Stimulated activated CD4-positive, alpha-beta T cell treated with anti-CD3 and anti-CD28 coated beads, Interleukin-15, amount 100 ng/mL, for 48 hours (primary cell): ENCODE measurements at regions not wholly inside any gene's neighbourhood (a gene's known extent, or its start where the extent isn't known, plus 50 kb on each side); places are given as distances from the start of the nearest gene placed in this dataset.
"Not testable (repeated sequence)": the region's sequence is repeated elsewhere in the genome, so short reads cannot be mapped to it uniquely, and the experiment has no call there.

Source experiments
- DNase-seq, 2 donors: peaks; one replicate each; pipeline ENCODE4 v3.0.0-alpha.2; 2020; ENCODE audit warnings: low read depth in 2 of 2

GRCh38 chr9:79382458-79382857 is 189.3 kb upstream of the TLE4 start:
- no peak for DNase-seq

GRCh38 chr9:79383096-79383495 is 188.7 kb upstream of the TLE4 start:
- DNase-seq: no peak

DNA sequence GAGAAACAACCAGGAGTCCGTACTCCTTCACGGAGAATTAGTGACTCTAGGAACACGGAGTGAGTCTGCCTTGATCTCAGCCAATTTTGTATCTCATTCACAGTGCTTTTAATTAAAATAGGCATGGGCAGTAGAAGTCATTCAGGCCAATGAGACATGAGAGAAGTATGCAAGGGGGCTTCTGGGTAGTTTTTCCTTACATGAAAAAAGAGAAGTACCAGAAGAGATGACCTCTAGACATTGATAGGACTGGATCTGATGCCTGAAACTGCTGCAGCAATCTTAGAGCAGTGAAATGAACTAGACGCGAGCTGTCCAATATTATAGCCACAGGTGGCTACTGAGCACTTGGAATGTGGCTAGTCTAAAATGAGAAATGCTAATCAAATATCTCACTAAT is 187.7 kb upstream of the TLE4 start:
- no peak for DNase-seq

DNA sequence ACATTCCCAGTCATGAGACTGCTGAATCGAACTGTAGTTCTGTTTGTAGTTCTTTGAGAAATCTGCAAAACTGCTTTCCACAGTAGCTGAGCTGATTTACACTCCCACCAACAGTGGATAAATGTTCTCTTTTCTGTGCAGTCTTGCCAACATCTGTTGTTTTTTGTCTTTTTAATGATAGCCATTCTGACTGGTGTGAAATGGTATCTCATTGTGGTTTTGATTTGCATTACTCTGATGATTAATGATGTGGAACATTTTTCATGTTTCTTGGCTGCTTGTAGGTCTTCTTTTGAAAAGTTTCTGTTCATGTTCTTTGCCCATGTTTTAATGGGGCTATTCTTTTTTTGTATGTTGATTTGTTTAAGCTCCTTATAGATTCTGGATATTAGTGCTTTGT is 187.3 kb upstream of the TLE4 start:
- DNase-seq: no peak

DNA sequence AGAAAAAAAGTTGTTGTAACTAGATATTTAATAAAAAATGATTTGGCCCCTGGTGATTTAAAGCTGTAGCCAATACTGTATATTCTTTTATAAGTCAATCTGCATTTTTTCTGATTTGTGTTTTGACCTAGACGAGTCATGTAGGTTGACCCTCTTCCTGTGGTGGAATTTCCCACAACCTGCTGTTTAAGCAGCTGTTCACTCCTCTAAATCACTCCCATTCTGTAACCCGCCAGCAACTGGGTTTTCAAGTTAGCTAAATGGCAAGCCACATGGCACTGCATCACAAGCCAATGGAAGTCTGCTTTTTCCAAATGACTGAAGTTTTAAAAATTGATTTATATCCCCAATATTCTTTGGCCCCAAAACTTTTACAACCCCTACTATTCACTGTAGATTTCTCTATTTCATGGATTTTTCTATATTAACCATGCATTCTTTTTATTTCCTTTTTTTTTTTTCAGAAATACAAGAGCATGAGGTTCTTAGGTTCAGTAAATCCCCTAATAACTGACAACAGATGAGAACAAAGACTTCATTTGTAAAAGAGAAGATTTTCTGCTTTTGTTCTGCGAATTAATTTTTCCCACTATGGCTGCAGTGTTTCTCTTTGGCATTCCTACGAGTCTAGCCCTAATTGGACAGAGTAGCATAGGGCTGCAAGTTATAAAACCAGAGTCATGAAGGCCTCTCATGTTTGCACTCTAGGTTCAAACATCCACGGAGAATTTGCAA is 184.5 kb upstream of the TLE4 start:
- DNase-seq: no peak

DNA sequence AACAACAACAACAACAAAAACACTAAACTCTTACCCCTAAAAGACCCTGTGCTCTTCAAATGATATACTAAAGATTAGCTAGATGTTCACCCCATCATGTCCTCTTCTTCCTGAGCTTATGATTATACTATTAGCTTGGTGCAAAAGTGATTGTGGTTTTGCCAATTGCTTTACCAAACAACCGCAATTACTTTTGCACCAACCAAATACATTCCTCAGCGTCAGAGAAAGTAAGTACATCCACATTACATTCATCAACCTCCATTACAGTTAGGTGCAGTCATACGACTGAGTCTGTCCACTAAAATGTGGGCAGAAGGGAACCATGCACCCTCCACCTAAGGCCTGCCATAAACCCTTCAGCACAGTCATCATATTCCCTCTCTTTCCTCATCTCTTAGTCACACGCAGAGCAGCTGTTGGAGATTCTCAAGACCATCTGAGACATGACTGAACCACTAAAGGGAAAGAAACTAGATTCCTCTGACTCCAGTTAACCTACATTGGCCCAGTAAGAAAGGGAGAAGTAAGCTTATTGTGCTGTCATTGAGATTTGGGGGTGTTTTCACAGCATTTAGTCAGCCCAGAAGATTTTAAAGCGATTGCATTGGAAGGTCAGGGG is 181.6 kb upstream of the TLE4 start:
- DNase-seq: no peak

- DNase-seq: no peak
Observed at GRCh38 chr9:79390781-79391770, 180.7 kb upstream of the TLE4 start.

GRCh38 chr9:79395228-79395627 is 176.5 kb upstream of the TLE4 start:
- no peak for DNase-seq

DNA sequence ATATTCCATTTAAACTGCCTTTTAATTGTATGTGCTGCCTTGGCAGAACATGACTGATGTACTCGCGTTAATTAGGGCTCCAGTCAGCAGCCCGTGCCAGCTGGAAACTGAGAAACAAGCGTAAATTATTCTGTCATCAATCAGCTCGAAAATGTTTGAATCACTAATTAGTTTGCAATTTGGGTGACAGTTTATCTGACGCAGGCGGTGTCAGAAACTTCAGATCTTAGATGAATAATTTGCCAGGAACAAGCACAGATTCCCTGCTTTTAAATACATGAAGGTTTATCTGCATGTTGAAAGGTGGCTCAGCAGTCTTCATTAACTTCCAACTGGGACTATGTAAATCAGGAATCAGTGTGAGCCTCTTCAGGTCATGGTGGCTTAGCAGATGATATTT is 176.0 kb upstream of the TLE4 start:
- no peak for DNase-seq

- DNase-seq: no peak
Observed at GRCh38 chr9:79396168-79396567, 175.6 kb upstream of the TLE4 start.

DNA sequence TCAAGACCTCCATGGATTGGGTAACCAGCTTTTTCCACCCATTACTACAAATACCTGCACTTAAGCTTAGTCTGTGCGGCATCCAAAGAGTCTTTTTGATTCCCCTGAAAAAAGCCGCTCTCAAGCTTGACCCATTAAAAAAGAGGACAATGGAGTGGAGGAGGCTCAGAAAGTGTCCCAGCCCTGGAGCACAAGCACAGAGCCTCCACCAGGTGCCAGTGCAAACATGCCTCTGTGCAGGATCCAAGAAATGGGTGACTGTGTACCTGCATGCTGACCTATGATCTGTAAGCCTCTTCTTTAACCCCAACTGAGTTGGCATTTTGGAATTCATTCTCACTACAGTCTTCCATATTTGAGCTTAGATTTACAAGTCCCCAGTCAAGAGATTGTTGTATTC is 168.3 kb upstream of the TLE4 start:
- DNase-seq: no peak

- DNase-seq: no peak
Observed at GRCh38 chr9:79408200-79408599, 163.6 kb upstream of the TLE4 start.

DNA sequence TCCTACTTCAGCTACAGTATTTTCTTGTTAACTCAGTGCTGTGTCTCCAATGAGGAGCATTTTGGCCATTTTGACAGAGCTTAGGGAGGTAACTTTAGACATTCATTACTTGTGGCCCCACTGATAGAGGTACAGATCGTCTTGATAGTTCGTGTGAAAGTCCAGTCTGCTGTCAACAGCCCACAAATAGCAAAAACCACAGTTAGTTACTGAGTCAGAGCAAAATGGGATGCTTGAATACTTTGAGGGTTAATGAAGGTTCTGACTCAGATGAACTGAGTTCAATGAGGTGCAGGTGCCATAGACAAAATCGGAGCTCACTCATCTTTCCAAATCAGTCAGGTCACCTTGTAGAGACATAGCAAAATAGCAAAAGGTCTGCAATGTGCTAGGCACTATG is 163.1 kb upstream of the TLE4 start:
- DNase-seq: no peak

GRCh38 chr9:79409182-79409823 is 162.5 kb upstream of the TLE4 start:
- DNase-seq: no peak

DNA sequence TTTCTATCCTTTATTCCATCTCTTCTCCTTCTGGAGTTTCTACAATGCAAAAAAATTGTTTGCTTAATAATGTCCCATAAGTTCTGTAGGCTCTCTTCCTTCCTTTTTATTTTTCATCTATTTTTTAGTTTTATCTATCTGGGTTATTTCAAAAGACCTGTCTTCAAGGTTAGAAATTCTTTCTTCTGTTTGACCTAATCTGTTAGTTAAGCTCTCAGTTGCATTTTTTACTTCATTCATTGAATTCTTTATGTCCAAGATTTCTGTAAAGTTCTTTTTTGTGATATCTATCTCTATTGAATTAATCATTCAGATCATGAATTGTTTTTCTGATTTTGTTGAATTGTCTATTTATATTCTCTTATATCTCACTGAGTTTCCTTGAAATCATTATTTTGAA is 145.9 kb upstream of the TLE4 start:
- no peak for DNase-seq

- no peak for DNase-seq
Observed at GRCh38 chr9:79428422-79428821, 143.3 kb upstream of the TLE4 start.

DNA sequence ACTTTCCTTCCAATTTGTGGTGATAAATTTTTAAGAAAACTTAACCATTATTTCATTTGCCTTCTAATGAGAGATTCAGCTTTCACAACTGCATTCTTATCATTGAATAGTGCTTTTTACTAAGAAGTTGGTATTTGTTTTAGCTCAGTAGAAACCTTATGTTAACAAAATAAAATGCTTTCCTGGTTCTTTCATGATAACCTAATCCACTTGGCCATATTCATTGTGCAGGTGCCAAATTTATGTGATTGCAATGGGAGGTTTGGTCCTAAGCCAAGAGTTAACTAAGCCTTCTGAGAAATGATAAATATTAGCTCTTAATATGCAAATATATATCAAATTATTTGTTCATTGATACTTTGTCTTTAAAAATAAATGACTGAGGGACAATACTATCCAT is 141.1 kb upstream of the TLE4 start:
- no peak for DNase-seq

DNA sequence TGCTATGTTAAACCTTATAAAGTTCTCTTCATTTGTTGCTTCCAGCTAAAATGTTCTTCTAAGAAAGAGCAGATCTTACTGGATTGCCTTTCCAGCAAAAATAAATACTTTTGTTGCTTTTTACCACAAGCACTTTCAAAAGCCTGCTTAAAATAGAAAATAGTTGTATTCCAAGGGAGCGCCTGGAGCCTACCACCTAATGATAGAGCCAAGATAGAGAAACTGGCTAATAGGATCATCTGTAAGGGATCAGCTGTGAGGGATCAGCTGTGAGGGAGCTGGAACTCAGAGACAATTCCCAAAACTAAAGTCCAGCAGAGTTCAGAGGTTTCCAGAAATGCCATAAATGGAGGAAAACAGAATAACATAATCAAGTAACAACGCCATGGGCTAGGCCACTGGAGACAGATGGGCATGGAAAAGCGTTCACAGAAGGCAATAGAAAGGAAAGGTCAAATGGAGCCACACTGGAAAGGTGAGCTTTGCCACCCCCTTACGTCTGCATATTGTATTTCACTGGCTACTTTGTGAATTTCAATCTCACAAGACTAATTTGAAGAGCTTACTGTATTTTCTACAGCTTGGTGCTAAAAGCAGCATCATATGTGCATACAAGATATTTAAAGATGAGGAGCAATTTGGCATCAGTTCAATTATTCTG is 140.6 kb upstream of the TLE4 start:
- DNase-seq: no peak

DNA sequence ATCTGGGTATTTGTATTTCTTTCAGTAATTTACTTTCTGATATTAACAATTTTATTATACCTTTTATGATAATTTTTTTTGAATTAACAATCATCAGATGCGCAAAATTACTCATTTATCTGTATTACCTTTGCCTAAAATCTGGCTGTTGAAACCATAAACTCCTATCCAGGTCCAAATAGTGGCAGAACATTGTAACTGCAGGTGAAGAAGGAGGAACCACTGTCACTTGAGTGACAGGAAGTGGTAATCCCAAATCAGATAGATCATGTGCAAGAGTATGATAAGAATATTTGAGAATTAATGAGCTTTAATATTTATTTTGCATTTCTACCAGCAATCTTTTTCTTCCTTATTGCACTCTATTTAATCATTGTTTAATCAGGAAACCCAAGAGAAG is 139.3 kb upstream of the TLE4 start:
- DNase-seq: no peak

GRCh38 chr9:79433703-79434102 is 138.1 kb upstream of the TLE4 start:
- no peak for DNase-seq

DNA sequence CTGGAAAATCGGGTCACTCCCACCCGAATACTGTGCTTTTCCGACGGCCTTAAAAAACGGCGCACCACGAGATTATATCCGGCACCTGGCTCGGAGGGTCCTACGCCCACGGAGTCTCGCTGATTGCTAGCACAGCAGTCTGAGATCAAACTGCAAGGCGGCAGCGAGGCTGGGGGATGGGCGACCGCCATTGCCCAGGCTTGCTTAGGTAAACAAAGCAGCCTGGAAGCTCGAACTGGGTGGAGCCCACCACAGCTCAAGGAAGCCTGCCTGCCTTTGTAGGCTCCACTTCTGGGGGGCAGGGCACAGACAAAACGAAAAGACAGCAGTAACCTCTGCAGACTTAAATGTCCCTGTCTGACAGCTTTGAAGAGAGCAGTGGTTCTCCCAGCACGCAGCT is 132.5 kb upstream of the TLE4 start:
- not testable (repeated sequence) for DNase-seq
